ENCODE measurements at regions not wholly inside any gene's neighbourhood (a gene's known extent, or its start where the extent isn't known, plus 50 kb on each side); places are given as distances from the start of the nearest gene placed in this dataset.

GRCh38 chr2:445896-446295 lies 158.0 kb upstream of the ALKAL2 start:
- no peak overlapping the region for H3K27ac ChIP-seq (ENCODE audit: extremely low read length, insufficient read depth, low read length)
- H3K4me1 ChIP-seq (ENCODE audit: insufficient read depth, low read length): no peaks in the 10 kb centered on the region
- no peak overlapping the region for H3K4me3 ChIP-seq (replicated peaks in 1 of 3; ENCODE audit: insufficient read depth in 1 of 3, low read depth in 2 of 3, low read length in 3 of 3)
- in situ Hi-C loops (cut with HindIII; ENCODE audit: extremely low pct_ligation_motif_present, low pct_unique_long_range_greater_than_20kb): no loop called here
- no peak overlapping the region for H3K9ac ChIP-seq (ENCODE audit: insufficient read depth, low read depth, low read length)
- H4K20me1 ChIP-seq (ENCODE audit: insufficient read depth, low read length): no peaks in the 10 kb centered on the region; the same call in 1 of the 2 replicates
- TF ChIP-seq, protein P1, sequence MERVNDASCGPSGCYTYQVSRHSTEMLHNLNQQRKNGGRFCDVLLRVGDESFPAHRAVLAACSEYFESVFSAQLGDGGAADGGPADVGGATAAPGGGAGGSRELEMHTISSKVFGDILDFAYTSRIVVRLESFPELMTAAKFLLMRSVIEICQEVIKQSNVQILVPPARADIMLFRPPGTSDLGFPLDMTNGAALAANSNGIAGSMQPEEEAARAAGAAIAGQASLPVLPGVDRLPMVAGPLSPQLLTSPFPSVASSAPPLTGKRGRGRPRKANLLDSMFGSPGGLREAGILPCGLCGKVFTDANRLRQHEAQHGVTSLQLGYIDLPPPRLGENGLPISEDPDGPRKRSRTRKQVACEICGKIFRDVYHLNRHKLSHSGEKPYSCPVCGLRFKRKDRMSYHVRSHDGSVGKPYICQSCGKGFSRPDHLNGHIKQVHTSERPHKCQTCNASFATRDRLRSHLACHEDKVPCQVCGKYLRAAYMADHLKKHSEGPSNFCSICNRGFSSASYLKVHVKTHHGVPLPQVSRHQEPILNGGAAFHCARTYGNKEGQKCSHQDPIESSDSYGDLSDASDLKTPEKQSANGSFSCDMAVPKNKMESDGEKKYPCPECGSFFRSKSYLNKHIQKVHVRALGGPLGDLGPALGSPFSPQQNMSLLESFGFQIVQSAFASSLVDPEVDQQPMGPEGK (CRISPR knock-in tag; IDR thresholded peaks at IDR 0.05): no peak
- TF ChIP-seq ZNF614 (CRISPR knock-in tag; IDR thresholded peaks at IDR 0.05; ENCODE audit: borderline replicate concordance) (no peak), SRSF9 (IDR thresholded peaks at IDR 0.05; ENCODE audit: borderline replicate concordance, insufficient read depth, low read depth, low read length, poor library complexity, severe bottlenecking) (no peak), DZIP1 (CRISPR knock-in tag; IDR thresholded peaks at IDR 0.05) (no peak)
- TF ChIP-seq, protein P2, sequence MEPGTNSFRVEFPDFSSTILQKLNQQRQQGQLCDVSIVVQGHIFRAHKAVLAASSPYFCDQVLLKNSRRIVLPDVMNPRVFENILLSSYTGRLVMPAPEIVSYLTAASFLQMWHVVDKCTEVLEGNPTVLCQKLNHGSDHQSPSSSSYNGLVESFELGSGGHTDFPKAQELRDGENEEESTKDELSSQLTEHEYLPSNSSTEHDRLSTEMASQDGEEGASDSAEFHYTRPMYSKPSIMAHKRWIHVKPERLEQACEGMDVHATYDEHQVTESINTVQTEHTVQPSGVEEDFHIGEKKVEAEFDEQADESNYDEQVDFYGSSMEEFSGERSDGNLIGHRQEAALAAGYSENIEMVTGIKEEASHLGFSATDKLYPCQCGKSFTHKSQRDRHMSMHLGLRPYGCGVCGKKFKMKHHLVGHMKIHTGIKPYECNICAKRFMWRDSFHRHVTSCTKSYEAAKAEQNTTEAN (CRISPR knock-in tag; conservative IDR thresholded peaks at IDR 0.05): no peak
- no peak for ATAC-seq
- H3K36me3 ChIP-seq (replicated peaks in 1 of 2; ENCODE audit: control insufficient read depth in 1 of 2, insufficient read depth in 2 of 2, low read length in 2 of 2): no peaks in the 10 kb centered on the region
- DNase-seq (ENCODE audit: low spot score): no peak
- no peak for FAIRE-seq
- H3K27me3 ChIP-seq (ENCODE audit: control insufficient read depth in 1 of 2, insufficient read depth in 2 of 2, low read length in 2 of 2): peaks cover 13 to 70% of the 10 kb centered on the region in 2 experiments
- H2AFZ ChIP-seq (ENCODE audit: low read length): no peak overlapping the region
- POLR2A ChIA-PET: no interaction called here
- H3K4me2 ChIP-seq (ENCODE audit: low read depth, low read length): no peak overlapping the region
- WGBS (ENCODE audit: low lambda C conversion rate): 18% methylated on average over 6 of the region's 6 CpGs
- H3K79me2 ChIP-seq (ENCODE audit: insufficient read depth, low read length): no peaks in the 10 kb centered on the region
- intact Hi-C loops (cut with micrococcal nuclease; ENCODE audit: unreplicated experiment): no loop called here
- H3K9me3 ChIP-seq (ENCODE audit: low read length): no peaks in the 10 kb centered on the region
- no TSS peak for BruUV-seq (replicated peaks)
- CTCF ChIA-PET (ENCODE audit: low intra/inter-chr PET ratio, low total read pairs): no interaction called here

All from HepG2 (cell line).